HG03558 (cell line): ENCODE measurements at regions not wholly inside any gene's neighbourhood (a gene's known extent, or its start where the extent isn't known, plus 50 kb on each side); places are given as distances from the start of the nearest gene placed in this dataset.
"Not testable (repeated sequence)": the region's sequence is repeated elsewhere in the genome, so short reads cannot be mapped to it uniquely, and the experiment has no call there.

Experiments used
- ATAC-seq: cut with Tn5 transposase; IDR thresholded peaks from one replicate; pipeline ENCODE4 v1.9.1; 2021; ENCODE audit warnings: moderate number of reproducible peaks; ENCODE audit not compliant: unreplicated experiment; ENCODE audit errors: extremely low read depth

- ATAC-seq = no peak
These were observed 50.2 kb upstream of the CPNE4 start for GRCh38 chr3:132084982-132085381.

- no peak for ATAC-seq
These were observed 52.5 kb upstream of the CPNE4 start for GRCh38 chr3:132087356-132087755.

- no peak for ATAC-seq
These were observed 53.5 kb upstream of the CPNE4 start for GRCh38 chr3:132088291-132088690.

GRCh38 chr3:132090921-132091320 lies 56.1 kb upstream of the CPNE4 start:
- no peak for ATAC-seq

GRCh38 chr3:132116601-132117000 lies 81.8 kb upstream of the CPNE4 start:
- no peak for ATAC-seq

- ATAC-seq = no peak
These were observed 82.8 kb upstream of the CPNE4 start for GRCh38 chr3:132117642-132118041.

- no peak for ATAC-seq
These were observed 84.7 kb upstream of the CPNE4 start for GRCh38 chr3:132119531-132119930.

- no peak for ATAC-seq
These were observed 89.3 kb upstream of the CPNE4 start for GRCh38 chr3:132124096-132124495.

- ATAC-seq = no peak
These were observed 90.0 kb upstream of the CPNE4 start for GRCh38 chr3:132124651-132125284.

GRCh38 chr3:132134611-132135010 lies 99.8 kb upstream of the CPNE4 start:
- no peak for ATAC-seq

- ATAC-seq = no peak
These were observed 101.0 kb upstream of the CPNE4 start for GRCh38 chr3:132135628-132136333.

- ATAC-seq = no peak
These were observed 101.5 kb upstream of the CPNE4 start for GRCh38 chr3:132136334-132136716.

GRCh38 chr3:132136902-132137301 lies 102.1 kb upstream of the CPNE4 start:
- ATAC-seq = not testable (repeated sequence)

GRCh38 chr3:132145833-132146232 lies 111.0 kb upstream of the CPNE4 start:
- no peak for ATAC-seq

- ATAC-seq = no peak
These were observed 119.8 kb upstream of the CPNE4 start for GRCh38 chr3:132154619-132155018.

GRCh38 chr3:132159145-132159544 lies 124.3 kb upstream of the CPNE4 start:
- no peak for ATAC-seq

- no peak for ATAC-seq
These were observed 125.4 kb upstream of the CPNE4 start for GRCh38 chr3:132160198-132160597.

GRCh38 chr3:132161608-132162007 lies 126.8 kb upstream of the CPNE4 start:
- ATAC-seq = no peak

- no peak for ATAC-seq
These were observed 129.8 kb upstream of the CPNE4 start for GRCh38 chr3:132164469-132165092.

- ATAC-seq = no peak
These were observed 133.1 kb upstream of the CPNE4 start for GRCh38 chr3:132167870-132168269.

GRCh38 chr3:132174500-132174899 lies 139.7 kb upstream of the CPNE4 start:
- no peak for ATAC-seq

- ATAC-seq = no peak
These were observed 136.8 kb upstream of the ACP3 start for GRCh38 chr3:132180337-132180791.
